BLaER1 treated with 17β-estradiol and CSF1 and Interleukin-3, amounts not matched to agents 10 nM and 100 nM (cell line): ENCODE measurements at regions not wholly inside any gene's neighbourhood (a gene's known extent, or its start where the extent isn't known, plus 50 kb on each side); places are given as distances from the start of the nearest gene placed in this dataset.
A peak's percentile ranks its signal among the peaks of the same experiment; 100 is the strongest.

Experiments
- H3K27ac ChIP-seq, 11 experiments: shearing (Covaris generic); formaldehyde crosslinking; 2 replicates each; pipeline ENCODE4 v1.8.1; 2022
- H3K27me3 ChIP-seq, 11 experiments: shearing (Covaris generic); formaldehyde crosslinking; 2 replicates each; pipeline ENCODE4 v1.8.1; 2022
- H3K36me3 ChIP-seq, 11 experiments: shearing (Covaris generic); formaldehyde crosslinking; 2 replicates each; pipeline ENCODE4 v1.8.1; 2022
- H3K4me1 ChIP-seq, 10 experiments: shearing (Covaris generic); formaldehyde crosslinking; 2 replicates each; pipeline ENCODE4 v1.8.1; 2022
- H3K4me2 ChIP-seq, 11 experiments: shearing (Covaris generic); formaldehyde crosslinking; 2 replicates each; pipeline ENCODE4 v1.8.1; 2022
- H3K4me3 ChIP-seq, 10 experiments: shearing (Covaris generic); formaldehyde crosslinking; 2 replicates each; pipeline ENCODE4 v1.8.1; 2022
- H3K9ac ChIP-seq, 11 experiments: shearing (Covaris generic); formaldehyde crosslinking; 2 replicates each; pipeline ENCODE4 v1.8.1; 2022
- H3K9me3 ChIP-seq, 11 experiments: shearing (Covaris generic); formaldehyde crosslinking; replicated peaks in 1 of 11; 2 replicates each; pipeline ENCODE4 v1.8.1; 2022
- H4K20me1 ChIP-seq, 11 experiments: shearing (Covaris generic); formaldehyde crosslinking; 2 replicates each; pipeline ENCODE4 v1.8.1; 2022
- Cebpa-rat ChIP-seq, 11 experiments: shearing (Covaris generic); IDR thresholded peaks; 2 replicates each; pipeline ENCODE4 v1.8.1; 2022

GRCh38 chr5:101917166-101917565 lies 378.9 kb downstream of the SLCO4C1 start:
- Histone ChIP-seq H3K4me2 (no peak overlapping the region), H3K27ac (no peak overlapping the region), H3K27me3 (no peaks in the 10 kb centered on the region), H4K20me1 (no peaks in the 10 kb centered on the region), H3K4me1 (no peaks in the 10 kb centered on the region), H3K4me3 (no peak overlapping the region), H3K36me3 (no peaks in the 10 kb centered on the region), H3K9me3 (no peaks in the 10 kb centered on the region), H3K9ac (no peak overlapping the region)
- TF ChIP-seq Cebpa-rat (IDR thresholded peaks at IDR 0.05) = no peak

- Histone ChIP-seq H3K9me3 (no peaks in the 10 kb centered on the region), H3K27me3 (no peaks in the 10 kb centered on the region), H3K4me1 (no peaks in the 10 kb centered on the region), H3K27ac (no peak overlapping the region), H4K20me1 (no peaks in the 10 kb centered on the region), H3K9ac (no peak overlapping the region), H3K4me3 (no peak overlapping the region), H3K4me2 (no peak overlapping the region), H3K36me3 (no peaks in the 10 kb centered on the region)
- no peak for TF ChIP-seq Cebpa-rat (IDR thresholded peaks at IDR 0.05)
Measured at GRCh38 chr5:101915554-101915953, 380.5 kb downstream of the SLCO4C1 start.

GRCh38 chr5:101904736-101905135 lies 391.3 kb downstream of the SLCO4C1 start:
- H4K20me1 ChIP-seq = no peaks in the 10 kb centered on the region
- H3K9me3 ChIP-seq = no peaks in the 10 kb centered on the region
- H3K27me3 ChIP-seq = no peaks in the 10 kb centered on the region
- no peak overlapping the region for H3K27ac ChIP-seq
- H3K4me1 ChIP-seq = no peaks in the 10 kb centered on the region
- no peak overlapping the region for H3K9ac ChIP-seq
- TF ChIP-seq Cebpa-rat (IDR thresholded peaks at IDR 0.05) = no peak
- no peak overlapping the region for H3K4me3 ChIP-seq
- H3K36me3 ChIP-seq = no peaks in the 10 kb centered on the region
- no peak overlapping the region for H3K4me2 ChIP-seq

GRCh38 chr5:101897914-101898313 lies 398.2 kb downstream of the SLCO4C1 start:
- peak overlapping the region in 2 of 11 experiments; percentile 14 to 15; a peak in 1 of 22 replicates for H3K9ac ChIP-seq
- H3K4me2 ChIP-seq = peak overlapping the region; percentile 24 to 82 (median 63)
- H4K20me1 ChIP-seq = no peaks in the 10 kb centered on the region
- H3K27ac ChIP-seq = peak overlapping the region in 8 of 11 experiments; percentile 14 to 66 (median 38); a peak in 11 of 22 replicates
- no peaks in the 10 kb centered on the region for H3K27me3 ChIP-seq
- peak overlapping the region in 1 of 10 experiments; percentile 36; a peak in 1 of 20 replicates for H3K4me3 ChIP-seq
- no peaks in the 10 kb centered on the region for H3K36me3 ChIP-seq
- no peaks in the 10 kb centered on the region for H3K9me3 ChIP-seq
- TF ChIP-seq Cebpa-rat (IDR thresholded peaks at IDR 0.05) = no peak
- peaks cover 5 to 13% (median 10%) of the 10 kb centered on the region in 10 experiments; a peak in 18 of 20 replicates for H3K4me1 ChIP-seq

- Histone ChIP-seq H3K4me1 (peaks cover 5 to 13% (median 10%) of the 10 kb centered on the region in 10 experiments; a peak in 18 of 20 replicates), H3K9me3 (no peaks in the 10 kb centered on the region), H3K4me3 (no peak overlapping the region), H3K4me2 (no peak overlapping the region), H3K9ac (no peak overlapping the region), H3K36me3 (no peaks in the 10 kb centered on the region), H3K27me3 (no peaks in the 10 kb centered on the region), H3K27ac (no peak overlapping the region), H4K20me1 (no peaks in the 10 kb centered on the region)
- peak in 1 of 11 experiments; percentile 28; a peak in 1 of 22 replicates for TF ChIP-seq Cebpa-rat (IDR thresholded peaks at IDR 0.05)
Measured at GRCh38 chr5:101894985-101895384, 401.1 kb downstream of the SLCO4C1 start.

GRCh38 chr5:101878190-101878589 lies 417.9 kb downstream of the SLCO4C1 start:
- Histone ChIP-seq H3K4me2 (no peak overlapping the region), H3K36me3 (no peaks in the 10 kb centered on the region), H3K4me1 (no peaks in the 10 kb centered on the region), H3K27me3 (no peaks in the 10 kb centered on the region), H3K9me3 (no peaks in the 10 kb centered on the region), H3K27ac (no peak overlapping the region), H4K20me1 (no peaks in the 10 kb centered on the region), H3K9ac (no peak overlapping the region), H3K4me3 (no peak overlapping the region)
- TF ChIP-seq Cebpa-rat (IDR thresholded peaks at IDR 0.05) = no peak

- no peaks in the 10 kb centered on the region for H3K27me3 ChIP-seq
- no peak overlapping the region for H3K9ac ChIP-seq
- H3K4me2 ChIP-seq = no peak overlapping the region
- H3K9me3 ChIP-seq = no peaks in the 10 kb centered on the region
- no peak overlapping the region for H3K27ac ChIP-seq
- no peak overlapping the region for H3K4me3 ChIP-seq
- no peaks in the 10 kb centered on the region for H3K4me1 ChIP-seq
- TF ChIP-seq Cebpa-rat (IDR thresholded peaks at IDR 0.05) = no peak
- no peaks in the 10 kb centered on the region for H4K20me1 ChIP-seq
- no peaks in the 10 kb centered on the region for H3K36me3 ChIP-seq
Measured at GRCh38 chr5:101877451-101877850, 418.6 kb downstream of the SLCO4C1 start.

- no peaks in the 10 kb centered on the region for H3K9me3 ChIP-seq
- no peaks in the 10 kb centered on the region for H3K27me3 ChIP-seq
- no peak overlapping the region for H3K4me3 ChIP-seq
- no peaks in the 10 kb centered on the region for H3K4me1 ChIP-seq
- no peaks in the 10 kb centered on the region for H4K20me1 ChIP-seq
- TF ChIP-seq Cebpa-rat (IDR thresholded peaks at IDR 0.05) = no peak
- no peak overlapping the region for H3K4me2 ChIP-seq
- no peak overlapping the region for H3K9ac ChIP-seq
- H3K27ac ChIP-seq = no peak overlapping the region
- no peaks in the 10 kb centered on the region for H3K36me3 ChIP-seq
Measured at GRCh38 chr5:101866473-101866872, 429.6 kb downstream of the SLCO4C1 start.

- Histone ChIP-seq H4K20me1 (no peaks in the 10 kb centered on the region), H3K4me3 (no peak overlapping the region), H3K4me1 (no peaks in the 10 kb centered on the region), H3K9me3 (no peaks in the 10 kb centered on the region), H3K27ac (no peak overlapping the region), H3K36me3 (no peaks in the 10 kb centered on the region), H3K9ac (no peak overlapping the region), H3K27me3 (no peaks in the 10 kb centered on the region), H3K4me2 (no peak overlapping the region)
- TF ChIP-seq Cebpa-rat (IDR thresholded peaks at IDR 0.05) = no peak
Measured at GRCh38 chr5:101860563-101860962, 435.5 kb downstream of the SLCO4C1 start.

GRCh38 chr5:101860145-101860544 lies 435.9 kb downstream of the SLCO4C1 start:
- Histone ChIP-seq H3K4me2 (no peak overlapping the region), H3K4me3 (no peak overlapping the region), H3K9ac (no peak overlapping the region), H3K4me1 (no peaks in the 10 kb centered on the region), H3K27me3 (no peaks in the 10 kb centered on the region), H4K20me1 (no peaks in the 10 kb centered on the region), H3K36me3 (no peaks in the 10 kb centered on the region), H3K27ac (no peak overlapping the region), H3K9me3 (no peaks in the 10 kb centered on the region)
- no peak for TF ChIP-seq Cebpa-rat (IDR thresholded peaks at IDR 0.05)
